Keratinocyte (primary cell): ENCODE measurements at regions not wholly inside any gene's neighbourhood (a gene's known extent, or its start where the extent isn't known, plus 50 kb on each side); places are given as distances from the start of the nearest gene placed in this dataset.
A peak's percentile ranks its signal among the peaks of the same experiment; 100 is the strongest.

ENCODE experiments used
- DNase-seq: peaks from one replicate; pipeline ENCODE4 v3.0.0-alpha.2; 2011; ENCODE audit warnings: low read depth, missing footprints, low spot score
- FAIRE-seq: peaks from 2 replicates; lab custom pipeline; 2011; peaks lifted over from hg19 to GRCh38; lab: Jason Lieb, UNC
- H2AFZ ChIP-seq: 2 replicates; pipeline ENCODE4 v1.6.0; 2012; ENCODE audit warnings: low read length, control low read depth, inconsistent platforms; ENCODE audit not compliant: control insufficient read depth
- H3K27ac ChIP-seq: 2 replicates; pipeline ENCODE4 v1.5.1; 2011; ENCODE audit warnings: low read length; ENCODE audit not compliant: control insufficient read depth, insufficient read depth
- H3K27me3 ChIP-seq: 3 replicates; pipeline ENCODE4 v1.6.0; 2011; ENCODE audit warnings: low read length; ENCODE audit not compliant: control insufficient read depth, insufficient read depth; ENCODE audit errors: extremely low read depth
- H3K36me3 ChIP-seq, 2 experiments: 2 replicates in 1 of 2; 3 replicates in 1 of 2; pipeline ENCODE4 v1.5.1; 2011; ENCODE audit warnings: low read length in 2 of 2, mild to moderate bottlenecking in 1 of 2; ENCODE audit not compliant: control insufficient read depth in 2 of 2, insufficient read depth in 2 of 2; ENCODE audit errors: extremely low read depth in 1 of 2
- H3K4me1 ChIP-seq: 3 replicates; pipeline ENCODE4 v1.5.1; 2011; ENCODE audit warnings: low read length; ENCODE audit not compliant: control insufficient read depth, insufficient read depth; ENCODE audit errors: extremely low read depth
- H3K4me2 ChIP-seq: 3 replicates; pipeline ENCODE4 v1.6.0; 2011; ENCODE audit warnings: low read depth, low read length; ENCODE audit not compliant: control insufficient read depth, insufficient read depth; ENCODE audit errors: extremely low read depth
- H3K4me3 ChIP-seq, 3 experiments: fragments of 200-600 bp in 1 of 3; sonication (generic) in 1 of 3; 2 replicates in 2 of 3; 3 replicates in 1 of 3; pipeline ENCODE4 v1.5.1; 2011 to 2016; ENCODE audit warnings: low read length in 3 of 3, mild to moderate bottlenecking in 3 of 3, control low read depth in 2 of 3, inconsistent platforms in 1 of 3, low read depth in 1 of 3, mixed read lengths in 1 of 3, mixed run types in 1 of 3, moderate library complexity in 1 of 3; ENCODE audit not compliant: control insufficient read depth in 2 of 3, insufficient read depth in 2 of 3; ENCODE audit errors: extremely low read depth in 1 of 3
- H3K79me2 ChIP-seq: 2 replicates; pipeline ENCODE4 v1.6.0; 2012; ENCODE audit warnings: low read length; ENCODE audit not compliant: control insufficient read depth, insufficient read depth
- H3K9ac ChIP-seq: 3 replicates; pipeline ENCODE4 v1.6.0; 2011; ENCODE audit warnings: low read length; ENCODE audit not compliant: control insufficient read depth, insufficient read depth; ENCODE audit errors: extremely low read depth
- H3K9me1 ChIP-seq: 3 replicates; pipeline ENCODE4 v1.6.0; 2011; ENCODE audit warnings: low read length; ENCODE audit not compliant: control insufficient read depth, insufficient read depth; ENCODE audit errors: extremely low read depth
- H3K9me3 ChIP-seq: 2 replicates; pipeline ENCODE4 v1.5.1; 2012; ENCODE audit warnings: low read depth, low read length; ENCODE audit not compliant: control insufficient read depth
- H4K20me1 ChIP-seq: 3 replicates; pipeline ENCODE4 v1.6.0; 2011; ENCODE audit warnings: low read length; ENCODE audit not compliant: control insufficient read depth, insufficient read depth; ENCODE audit errors: extremely low read depth
- EZH2 ChIP-seq: IDR thresholded peaks from one replicate; pipeline ENCODE4 v1.6.1; 2012; ENCODE audit warnings: inconsistent platforms, mild to moderate bottlenecking, low read length, moderate library complexity
- dilution Hi-C: fragments of 300-500 bp; cut with MboI; formaldehyde crosslinking; loops from one replicate; pipeline ENCODE4 v1.7.0; 2020; ENCODE audit warnings: low sequenced_read_pairs; ENCODE audit not compliant: extremely low pct_ligation_motif_present
- small RNA-seq, 3 experiments: library from RNA; depleted of rRNA; stranded (forward); fragments of <200 nt; gene quantifications; one replicate each; pipeline ENCODE3, GENCODE V24; 2012; ENCODE audit warnings: low read depth in 3 of 3, low replicate concordance in 1 of 3; ENCODE audit not compliant: insufficient read length in 3 of 3
- TF ChIP-seq, protein P1 (sequence below), 3 experiments: IDR thresholded peaks in 1 of 3; conservative IDR thresholded peaks in 1 of 3; optimal IDR thresholded peaks in 1 of 3; 2 replicates in 2 of 3; 3 replicates in 1 of 3; pipeline versions ENCODE3 to v1.5.1; 2011; ENCODE audit warnings: low read length in 3 of 3, mild to moderate bottlenecking in 3 of 3, moderate library complexity in 2 of 3, control low read depth in 1 of 3, inconsistent platforms in 1 of 3; ENCODE audit not compliant: insufficient read depth in 2 of 3; ENCODE audit errors: extremely low read depth in 1 of 3

DNA sequence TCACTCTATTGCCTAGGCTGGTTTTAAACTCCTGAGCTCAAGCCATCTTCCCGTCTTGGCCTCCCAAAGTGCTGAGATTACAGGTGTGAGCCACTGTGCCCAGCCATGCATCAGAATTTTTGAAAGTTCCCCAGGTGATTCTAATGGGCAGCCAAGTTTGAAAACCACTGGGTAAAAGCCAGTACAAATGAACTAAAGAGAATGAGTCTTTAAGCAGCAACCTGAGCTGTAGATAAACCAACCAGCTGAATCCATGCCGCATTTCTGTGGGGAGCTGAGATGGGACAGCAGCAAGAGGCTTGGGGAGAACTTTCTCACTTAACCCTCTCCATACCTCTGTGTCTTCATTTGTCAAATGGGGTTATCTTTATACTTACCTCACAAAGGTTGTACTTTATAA lies 67.5 kb downstream of the VEGFA start:
- Histone ChIP-seq H3K27me3 (no peaks in the 10 kb centered on the region), H3K36me3 (no peaks in the 10 kb centered on the region), H3K4me1 (no peaks in the 10 kb centered on the region), H3K27ac (no peak overlapping the region), H4K20me1 (no peaks in the 10 kb centered on the region), H3K9ac (no peak overlapping the region), H3K4me2 (no peak overlapping the region), H3K79me2 (no peaks in the 10 kb centered on the region), H2AFZ (no peak overlapping the region), H3K4me3 (no peak overlapping the region), H3K9me1 (no peaks in the 10 kb centered on the region), H3K9me3 (no peaks in the 10 kb centered on the region)
- no peak for DNase-seq
- TF ChIP-seq, protein P1, sequence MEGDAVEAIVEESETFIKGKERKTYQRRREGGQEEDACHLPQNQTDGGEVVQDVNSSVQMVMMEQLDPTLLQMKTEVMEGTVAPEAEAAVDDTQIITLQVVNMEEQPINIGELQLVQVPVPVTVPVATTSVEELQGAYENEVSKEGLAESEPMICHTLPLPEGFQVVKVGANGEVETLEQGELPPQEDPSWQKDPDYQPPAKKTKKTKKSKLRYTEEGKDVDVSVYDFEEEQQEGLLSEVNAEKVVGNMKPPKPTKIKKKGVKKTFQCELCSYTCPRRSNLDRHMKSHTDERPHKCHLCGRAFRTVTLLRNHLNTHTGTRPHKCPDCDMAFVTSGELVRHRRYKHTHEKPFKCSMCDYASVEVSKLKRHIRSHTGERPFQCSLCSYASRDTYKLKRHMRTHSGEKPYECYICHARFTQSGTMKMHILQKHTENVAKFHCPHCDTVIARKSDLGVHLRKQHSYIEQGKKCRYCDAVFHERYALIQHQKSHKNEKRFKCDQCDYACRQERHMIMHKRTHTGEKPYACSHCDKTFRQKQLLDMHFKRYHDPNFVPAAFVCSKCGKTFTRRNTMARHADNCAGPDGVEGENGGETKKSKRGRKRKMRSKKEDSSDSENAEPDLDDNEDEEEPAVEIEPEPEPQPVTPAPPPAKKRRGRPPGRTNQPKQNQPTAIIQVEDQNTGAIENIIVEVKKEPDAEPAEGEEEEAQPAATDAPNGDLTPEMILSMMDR (optimal IDR thresholded peaks at IDR 0.05 in 1 of 3, IDR thresholded peaks at IDR 0.05 in 1 of 3, conservative IDR thresholded peaks at IDR 0.05 in 1 of 3; ENCODE audit: extremely low read depth in 1 of 3, insufficient read depth in 2 of 3, low read length in 3 of 3), result no peak
- no peak for TF ChIP-seq EZH2
- no peak for FAIRE-seq
- dilution Hi-C loops, result no loop called here

DNA sequence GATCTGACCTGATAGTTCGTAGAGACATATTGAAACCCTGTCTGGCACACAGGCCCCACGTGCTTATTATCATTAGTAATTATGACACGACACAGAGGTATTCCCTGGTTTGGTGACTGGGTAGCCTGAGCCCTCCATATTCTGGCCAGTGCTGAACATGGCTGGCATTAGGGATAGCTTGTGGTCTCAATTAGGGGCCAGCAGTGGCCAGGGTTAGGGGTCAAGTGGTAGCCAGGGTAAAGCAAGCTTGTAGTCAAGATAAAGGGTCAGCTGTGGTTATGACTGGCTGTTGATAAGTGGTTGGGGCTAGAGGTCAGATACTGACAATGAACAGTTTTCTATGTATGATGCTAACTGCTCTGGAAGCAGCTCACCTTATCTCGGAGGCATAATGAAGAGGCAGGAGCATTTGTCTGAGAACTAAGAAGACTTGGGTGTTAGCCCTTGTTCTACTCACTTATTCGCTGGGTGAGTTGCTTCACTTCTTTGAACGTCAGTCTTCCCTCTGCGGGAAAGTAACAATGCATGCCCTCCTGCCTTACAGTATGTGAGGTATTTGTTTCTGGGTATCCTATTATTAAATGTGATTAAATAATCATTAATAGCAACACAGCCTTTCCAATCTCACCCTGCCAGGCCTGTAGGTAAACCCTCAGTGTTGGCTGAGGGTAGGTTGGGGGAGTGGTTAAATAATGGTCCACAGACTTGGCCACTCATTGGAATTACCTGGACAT lies 66.7 kb downstream of the VEGFA start:
- dilution Hi-C loops, result no loop called here
- Histone ChIP-seq H3K9me1 (no peaks in the 10 kb centered on the region), H3K27me3 (no peaks in the 10 kb centered on the region), H3K27ac (no peak overlapping the region), H2AFZ (no peak overlapping the region), H3K4me3 (no peak overlapping the region), H4K20me1 (no peaks in the 10 kb centered on the region), H3K9me3 (no peaks in the 10 kb centered on the region), H3K4me2 (no peak overlapping the region), H3K79me2 (no peaks in the 10 kb centered on the region), H3K36me3 (no peaks in the 10 kb centered on the region), H3K9ac (no peak overlapping the region), H3K4me1 (no peaks in the 10 kb centered on the region)
- DNase-seq (no peak), FAIRE-seq (peak; percentile 20)
- TF ChIP-seq, protein P1 (optimal IDR thresholded peaks at IDR 0.05 in 1 of 3, IDR thresholded peaks at IDR 0.05 in 1 of 3, conservative IDR thresholded peaks at IDR 0.05 in 1 of 3; ENCODE audit: extremely low read depth in 1 of 3, insufficient read depth in 2 of 3, low read length in 3 of 3), result no peak
- no peak for TF ChIP-seq EZH2

Small RNA genes lying in the stretch of these regions (small RNA-seq; reads per million reads assigned to genes)
- 0 reads per million in 3 experiments for gene AL157371.1
